ENCODE measurements at regions not wholly inside any gene's neighbourhood (a gene's known extent, or its start where the extent isn't known, plus 50 kb on each side); places are given as distances from the start of the nearest gene placed in this dataset.

DNA sequence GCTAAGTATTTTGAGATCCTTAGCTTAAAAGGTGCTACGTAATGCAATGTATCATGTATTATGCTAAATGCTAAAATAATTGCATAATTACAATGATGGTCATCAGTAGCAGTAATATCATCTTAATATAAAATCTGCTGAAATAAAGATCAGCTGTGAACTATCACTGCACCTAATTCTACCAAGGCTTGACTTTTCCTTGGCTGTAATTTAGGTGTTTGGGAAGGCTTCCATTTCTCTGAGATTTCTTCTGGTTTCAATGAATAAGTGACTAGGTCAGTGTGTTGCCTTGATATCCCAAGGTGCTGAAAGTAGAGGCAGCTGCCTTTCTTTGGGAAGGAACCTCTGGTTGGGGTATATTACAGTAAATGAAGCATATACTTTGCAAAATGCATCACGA is 376.1 kb downstream of the STK39 start:
- TF ChIP-seq, protein P1, sequence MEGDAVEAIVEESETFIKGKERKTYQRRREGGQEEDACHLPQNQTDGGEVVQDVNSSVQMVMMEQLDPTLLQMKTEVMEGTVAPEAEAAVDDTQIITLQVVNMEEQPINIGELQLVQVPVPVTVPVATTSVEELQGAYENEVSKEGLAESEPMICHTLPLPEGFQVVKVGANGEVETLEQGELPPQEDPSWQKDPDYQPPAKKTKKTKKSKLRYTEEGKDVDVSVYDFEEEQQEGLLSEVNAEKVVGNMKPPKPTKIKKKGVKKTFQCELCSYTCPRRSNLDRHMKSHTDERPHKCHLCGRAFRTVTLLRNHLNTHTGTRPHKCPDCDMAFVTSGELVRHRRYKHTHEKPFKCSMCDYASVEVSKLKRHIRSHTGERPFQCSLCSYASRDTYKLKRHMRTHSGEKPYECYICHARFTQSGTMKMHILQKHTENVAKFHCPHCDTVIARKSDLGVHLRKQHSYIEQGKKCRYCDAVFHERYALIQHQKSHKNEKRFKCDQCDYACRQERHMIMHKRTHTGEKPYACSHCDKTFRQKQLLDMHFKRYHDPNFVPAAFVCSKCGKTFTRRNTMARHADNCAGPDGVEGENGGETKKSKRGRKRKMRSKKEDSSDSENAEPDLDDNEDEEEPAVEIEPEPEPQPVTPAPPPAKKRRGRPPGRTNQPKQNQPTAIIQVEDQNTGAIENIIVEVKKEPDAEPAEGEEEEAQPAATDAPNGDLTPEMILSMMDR (conservative IDR thresholded peaks at IDR 0.05; ENCODE audit: low read depth, low read length), result no peak
- DNase-seq (ENCODE audit: low read depth), result no peak
- H3K4me3 ChIP-seq (ENCODE audit: low read depth, low read length), result no peak overlapping the region

DNA sequence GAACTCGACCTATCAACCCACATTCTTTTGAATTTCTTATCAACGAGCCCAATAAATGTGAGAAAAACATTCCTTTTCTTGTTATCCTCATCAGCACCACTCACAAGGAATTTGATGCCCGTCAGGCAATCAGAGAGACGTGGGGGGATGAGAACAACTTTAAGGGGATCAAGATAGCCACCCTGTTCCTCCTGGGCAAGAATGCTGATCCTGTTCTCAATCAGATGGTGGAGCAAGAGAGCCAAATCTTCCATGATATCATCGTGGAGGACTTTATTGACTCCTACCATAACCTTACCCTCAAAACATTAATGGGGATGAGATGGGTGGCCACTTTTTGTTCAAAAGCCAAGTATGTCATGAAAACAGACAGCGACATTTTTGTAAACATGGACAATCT is 378.2 kb downstream of the STK39 start:
- no peak overlapping the region for H3K4me3 ChIP-seq (ENCODE audit: low read depth, low read length)
- TF ChIP-seq, protein P1 (conservative IDR thresholded peaks at IDR 0.05; ENCODE audit: low read depth, low read length), result no peak
- DNase-seq (ENCODE audit: low read depth), result no peak

DNA sequence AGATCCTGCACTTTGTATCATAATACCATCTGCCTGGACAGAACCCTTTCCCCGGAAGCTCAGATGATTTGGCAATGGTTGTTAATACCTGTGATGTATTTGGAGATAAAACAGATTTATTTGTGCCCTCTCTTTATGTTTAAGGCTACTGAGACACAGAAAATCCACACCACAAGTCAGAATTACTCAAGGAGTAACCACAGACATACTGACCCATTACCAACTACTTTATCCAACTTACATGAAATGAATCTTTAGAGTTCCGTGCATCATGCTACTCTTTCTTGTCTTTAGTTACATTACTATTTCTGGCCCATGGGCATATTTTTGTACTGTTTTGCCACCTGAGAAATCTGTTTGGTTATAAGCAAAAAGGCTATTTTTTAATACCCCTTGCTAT is 384.0 kb downstream of the STK39 start:
- no peak for DNase-seq (ENCODE audit: low read depth)
- TF ChIP-seq, protein P1 (conservative IDR thresholded peaks at IDR 0.05; ENCODE audit: low read depth, low read length), result no peak
- H3K4me3 ChIP-seq (ENCODE audit: low read depth, low read length), result no peak overlapping the region

GRCh38 chr2:167862782-167863181 is 384.6 kb downstream of the STK39 start:
- peak; percentile 27 for DNase-seq (ENCODE audit: low read depth)
- TF ChIP-seq, protein P1 (conservative IDR thresholded peaks at IDR 0.05; ENCODE audit: low read depth, low read length), result no peak
- no peak overlapping the region for H3K4me3 ChIP-seq (ENCODE audit: low read depth, low read length)

DNA sequence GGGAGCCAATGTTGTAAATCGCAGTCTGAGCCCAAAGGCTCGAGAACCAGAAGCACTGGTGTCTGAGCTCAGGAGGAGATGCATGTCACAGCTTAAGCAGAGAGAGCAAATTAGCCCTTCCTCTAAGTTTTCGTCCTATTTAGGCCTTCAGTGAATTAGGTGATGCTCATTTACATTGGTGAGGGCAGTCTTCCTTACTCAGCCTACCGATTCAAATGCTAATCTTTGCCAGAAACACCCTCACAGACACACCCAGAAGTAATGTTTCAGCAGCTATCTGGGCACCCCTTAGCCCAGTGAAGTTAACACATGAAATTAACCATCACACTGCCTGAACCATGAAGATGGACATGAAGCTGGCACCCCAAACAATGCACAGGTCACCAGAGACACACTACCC is 385.1 kb downstream of the STK39 start:
- TF ChIP-seq, protein P1 (conservative IDR thresholded peaks at IDR 0.05; ENCODE audit: low read depth, low read length), result no peak
- no peak overlapping the region for H3K4me3 ChIP-seq (ENCODE audit: low read depth, low read length)

DNA sequence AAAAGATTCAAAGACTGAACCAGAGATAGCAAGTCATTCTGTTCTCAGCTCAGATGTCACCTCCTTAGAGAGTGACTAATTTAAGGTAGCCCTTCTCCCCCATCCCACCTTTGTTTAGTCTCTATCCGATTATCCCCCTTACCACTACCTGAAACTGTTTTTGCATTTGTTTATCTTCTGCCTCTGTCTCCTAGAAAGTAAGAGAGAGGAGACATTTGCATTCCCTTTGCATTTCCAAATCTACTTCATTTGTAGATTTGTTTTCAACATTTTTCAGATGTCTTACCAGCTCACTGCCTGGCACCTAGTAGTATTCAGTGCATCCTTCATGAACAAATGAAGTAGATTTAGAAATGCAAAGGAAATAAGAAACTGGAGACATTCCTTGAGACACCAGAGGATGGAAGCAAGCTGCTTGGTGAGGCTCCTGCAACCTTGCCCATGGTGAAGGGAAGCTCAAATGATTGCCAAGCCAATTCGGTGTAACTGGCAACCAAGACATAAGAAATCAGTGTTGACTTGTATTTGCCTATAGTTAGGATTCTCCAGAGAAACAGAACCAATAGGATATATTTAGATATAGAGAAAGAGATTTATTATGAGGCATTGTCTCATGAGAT is 385.7 kb downstream of the STK39 start:
- TF ChIP-seq, protein P1 (conservative IDR thresholded peaks at IDR 0.05; ENCODE audit: low read depth, low read length), result no peak
- DNase-seq (ENCODE audit: low read depth), result no peak
- H3K4me3 ChIP-seq (ENCODE audit: low read depth, low read length), result no peak overlapping the region

More for the DNA sequence above, 385.1 kb downstream of the STK39 start:
- no peak for DNase-seq (ENCODE audit: low read depth)

GRCh38 chr2:167860082-167860481 is 387.3 kb downstream of the STK39 start:
- TF ChIP-seq, protein P1 (conservative IDR thresholded peaks at IDR 0.05; ENCODE audit: low read depth, low read length), result no peak
- H3K4me3 ChIP-seq (ENCODE audit: low read depth, low read length), result no peak overlapping the region
- DNase-seq (ENCODE audit: low read depth), result no peak
